ENCODE measurements at regions not wholly inside any gene's neighbourhood (a gene's known extent, or its start where the extent isn't known, plus 50 kb on each side); places are given as distances from the start of the nearest gene placed in this dataset.
"Not testable (repeated sequence)": the region's sequence is repeated elsewhere in the genome, so short reads cannot be mapped to it uniquely, and the experiment has no call there.

- no peak for DNase-seq
Observed at GRCh38 chr16:66265048-66265415, 101.5 kb upstream of the CDH5 start.

GRCh38 chr16:66264311-66265047, 102.0 kb upstream of the CDH5 start:
- no peak for DNase-seq

- no peak for DNase-seq
Observed at GRCh38 chr16:66263973-66264310, 102.5 kb upstream of the CDH5 start.

- peak; percentile 55 for DNase-seq
Observed at GRCh38 chr16:66263168-66263972, 103.1 kb upstream of the CDH5 start.

- peak; percentile 91 for DNase-seq
Observed at GRCh38 chr16:66262253-66263167, 104.0 kb upstream of the CDH5 start.

GRCh38 chr16:66261826-66262225, 104.7 kb upstream of the CDH5 start:
- no peak for DNase-seq

GRCh38 chr16:66260522-66261254, 105.8 kb upstream of the CDH5 start:
- peak; percentile 37 for DNase-seq

GRCh38 chr16:66258916-66259845, 107.3 kb upstream of the CDH5 start:
- DNase-seq = no peak

GRCh38 chr16:66256919-66257318, 109.6 kb upstream of the CDH5 start:
- peak; percentile 98 for DNase-seq

GRCh38 chr16:66255647-66256046, 110.8 kb upstream of the CDH5 start:
- DNase-seq = peak; percentile 60

GRCh38 chr16:66254751-66255150, 111.7 kb upstream of the CDH5 start:
- peak; percentile 64 for DNase-seq

GRCh38 chr16:66254106-66254505, 112.4 kb upstream of the CDH5 start:
- peak; percentile 29 for DNase-seq

GRCh38 chr16:66251476-66252160, 114.9 kb upstream of the CDH5 start:
- DNase-seq = no peak

- DNase-seq = peak; percentile 10
Observed at GRCh38 chr16:66250686-66251431, 115.6 kb upstream of the CDH5 start.

GRCh38 chr16:66247516-66248481, 118.7 kb upstream of the CDH5 start:
- no peak for DNase-seq

- no peak for DNase-seq
Observed at GRCh38 chr16:66245868-66246267, 120.6 kb upstream of the CDH5 start.

GRCh38 chr16:66245072-66245471, 121.4 kb upstream of the CDH5 start:
- DNase-seq = no peak

- DNase-seq = no peak
Observed at GRCh38 chr16:66242672-66243071, 123.8 kb upstream of the CDH5 start.

- DNase-seq = not testable (repeated sequence)
Observed at GRCh38 chr16:66242206-66242605, 124.3 kb upstream of the CDH5 start.
